Jurkat, Clone E6-1 (cell line): ENCODE measurements at regions not wholly inside any gene's neighbourhood (a gene's known extent, or its start where the extent isn't known, plus 50 kb on each side); places are given as distances from the start of the nearest gene placed in this dataset.

Experiments used
- DNase-seq: peaks from one replicate; pipeline ENCODE4 v3.0.0-alpha.2; 2011; ENCODE audit warnings: low read depth, low spot score
- H3K4me3 ChIP-seq: 2 replicates; pipeline ENCODE4 v1.5.1; 2011; ENCODE audit warnings: mild to moderate bottlenecking, low read length, control low read depth, moderate library complexity

DNA sequence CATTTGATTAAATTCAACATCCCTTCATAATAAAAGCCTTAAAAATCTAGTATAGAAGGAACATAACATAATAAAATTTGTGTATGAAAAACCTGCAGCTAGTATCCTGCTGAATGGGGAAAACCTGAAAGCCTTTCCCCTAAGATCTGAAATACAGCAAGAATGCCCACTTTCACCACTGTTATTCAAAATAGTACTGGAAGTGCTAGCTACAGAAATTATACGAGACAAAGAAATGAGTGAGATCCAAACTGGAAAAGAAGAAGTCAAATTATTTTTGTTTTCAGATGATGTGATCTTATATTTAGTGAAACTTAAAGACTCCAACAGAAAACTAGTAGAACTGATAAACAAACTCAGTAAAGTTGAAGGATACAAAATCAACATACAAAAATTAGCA lies 152.9 kb downstream of the RTL3 start:
- DNase-seq: no peak

DNA sequence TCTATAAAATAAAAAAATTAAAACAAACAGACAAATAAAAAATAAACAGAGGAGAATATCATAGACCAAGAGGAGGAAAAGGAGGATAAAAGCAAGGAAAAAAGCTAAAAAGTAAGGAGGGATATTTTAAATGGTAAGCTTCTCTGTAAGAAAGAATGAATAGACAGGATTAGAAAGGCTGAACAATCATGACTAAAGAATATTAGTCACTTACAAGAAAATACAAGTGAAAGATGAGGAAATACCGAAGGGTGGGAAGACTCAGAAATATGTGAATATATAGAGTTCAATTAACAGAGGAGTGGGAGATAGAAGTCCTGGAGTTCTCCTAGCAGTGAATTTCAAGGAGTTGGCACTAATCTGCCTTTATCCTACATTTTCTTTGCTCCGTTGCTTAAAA lies 162.6 kb downstream of the RTL3 start:
- no peak overlapping the region for H3K4me3 ChIP-seq
- no peak for DNase-seq

More for the DNA sequence above, 152.9 kb downstream of the RTL3 start:
- no peak overlapping the region for H3K4me3 ChIP-seq

DNA sequence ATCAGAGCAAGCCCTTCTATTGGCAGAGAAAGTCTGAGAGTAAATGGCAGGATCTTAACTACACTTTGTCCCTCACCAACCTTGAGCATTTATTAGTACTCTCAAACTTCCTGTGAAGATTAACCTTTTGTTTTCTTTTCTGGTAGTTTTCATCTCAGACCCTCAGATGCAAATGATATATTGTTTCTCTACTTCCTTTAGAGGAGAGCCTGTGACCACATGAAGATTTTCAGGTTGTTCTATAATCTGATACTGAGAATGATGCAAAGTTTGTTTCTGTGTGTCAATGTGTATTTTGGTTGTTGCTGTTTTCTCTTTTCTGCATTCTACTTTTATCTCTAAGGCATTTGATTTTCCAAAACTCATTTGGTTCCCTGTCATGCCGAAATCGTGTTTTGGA lies 165.8 kb upstream of the CYSLTR1 start:
- DNase-seq: no peak
- H3K4me3 ChIP-seq: no peak overlapping the region

GRCh38 chrX:78476701-78477100 lies 149.3 kb upstream of the CYSLTR1 start:
- no peak overlapping the region for H3K4me3 ChIP-seq
- DNase-seq: no peak

GRCh38 chrX:78456909-78457308 lies 129.5 kb upstream of the CYSLTR1 start:
- DNase-seq: no peak
- H3K4me3 ChIP-seq: no peak overlapping the region

- H3K4me3 ChIP-seq: no peak overlapping the region
- DNase-seq: no peak
These were observed 128.5 kb upstream of the CYSLTR1 start for GRCh38 chrX:78455901-78456300.

DNA sequence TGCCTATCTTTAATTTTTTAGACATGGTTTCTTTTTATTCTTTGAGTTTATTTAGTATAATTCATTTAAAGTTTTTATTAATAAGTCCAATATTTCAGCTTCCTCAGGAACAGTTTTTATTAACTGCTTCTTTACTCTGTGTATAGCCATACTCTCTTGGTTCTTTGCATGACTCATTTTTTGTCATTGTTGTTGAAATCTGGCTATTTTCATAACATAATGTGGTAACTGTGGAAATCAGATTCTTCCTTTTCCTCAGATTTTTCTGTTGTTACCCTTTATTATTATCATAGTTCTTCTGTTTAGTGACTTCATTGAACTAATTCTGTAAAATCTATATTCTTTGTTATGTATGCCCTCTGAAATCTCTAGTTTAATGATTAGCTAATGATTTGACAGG lies 124.9 kb upstream of the CYSLTR1 start:
- DNase-seq: no peak
- H3K4me3 ChIP-seq: no peak overlapping the region

DNA sequence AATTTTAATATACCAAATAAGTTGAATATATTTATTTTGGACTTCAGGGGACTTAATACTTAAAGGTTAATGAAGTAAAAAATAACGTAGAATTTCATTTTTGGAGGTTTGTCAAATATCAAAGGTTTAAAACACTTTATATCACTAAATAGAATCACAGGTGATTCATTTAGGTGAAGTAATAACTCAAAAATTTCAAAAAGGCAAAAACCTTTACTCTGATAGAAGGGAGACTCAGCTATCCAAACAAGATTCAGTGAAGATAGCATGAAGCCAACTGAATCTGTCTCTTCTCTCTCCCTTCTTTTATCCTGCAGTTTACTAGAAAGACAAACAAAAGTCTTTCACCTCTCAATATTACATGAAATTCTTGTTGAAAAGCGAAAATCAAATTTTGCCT lies 110.2 kb upstream of the CYSLTR1 start:
- DNase-seq: no peak
- no peak overlapping the region for H3K4me3 ChIP-seq

DNA sequence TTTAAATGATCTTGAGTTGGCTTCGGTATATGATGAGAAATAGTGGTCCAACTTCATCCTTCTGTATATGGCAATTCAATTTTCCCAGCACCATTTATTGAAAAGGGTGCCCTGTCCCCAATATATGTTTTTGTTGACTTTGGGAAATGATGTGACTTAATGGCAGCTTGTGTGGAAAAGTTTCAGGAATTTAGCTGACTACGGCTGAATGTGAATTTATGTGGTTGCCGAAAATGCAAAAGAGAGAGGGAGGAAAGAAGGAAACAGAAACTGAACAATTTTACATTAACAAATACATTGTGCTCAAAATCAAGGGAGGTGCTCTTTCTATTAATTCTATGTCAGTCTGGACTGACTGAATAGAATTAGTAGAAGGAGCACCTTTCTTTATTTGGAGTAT lies 101.8 kb upstream of the CYSLTR1 start:
- H3K4me3 ChIP-seq: no peak overlapping the region
- DNase-seq: no peak

DNA sequence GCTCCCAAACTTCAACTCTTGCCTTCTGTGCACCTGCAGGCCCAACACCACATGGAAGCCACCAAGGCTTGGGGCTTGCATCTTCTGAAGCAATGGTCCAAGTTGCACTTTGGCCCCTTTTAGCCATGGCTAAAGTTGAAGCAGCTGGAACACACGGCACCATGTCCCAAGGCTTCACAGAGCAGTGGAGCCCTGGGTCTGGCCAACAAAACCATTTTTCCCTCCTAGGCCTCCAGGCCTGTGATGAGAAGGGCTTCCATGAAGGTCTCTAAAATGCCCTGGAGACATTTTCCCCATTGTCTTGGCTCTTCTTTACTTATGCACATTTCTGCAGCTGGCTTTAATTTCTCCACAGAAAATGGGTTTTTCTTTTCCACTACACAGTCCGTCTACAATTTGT lies 61.3 kb upstream of the CYSLTR1 start:
- no peak overlapping the region for H3K4me3 ChIP-seq
- DNase-seq: no peak

DNA sequence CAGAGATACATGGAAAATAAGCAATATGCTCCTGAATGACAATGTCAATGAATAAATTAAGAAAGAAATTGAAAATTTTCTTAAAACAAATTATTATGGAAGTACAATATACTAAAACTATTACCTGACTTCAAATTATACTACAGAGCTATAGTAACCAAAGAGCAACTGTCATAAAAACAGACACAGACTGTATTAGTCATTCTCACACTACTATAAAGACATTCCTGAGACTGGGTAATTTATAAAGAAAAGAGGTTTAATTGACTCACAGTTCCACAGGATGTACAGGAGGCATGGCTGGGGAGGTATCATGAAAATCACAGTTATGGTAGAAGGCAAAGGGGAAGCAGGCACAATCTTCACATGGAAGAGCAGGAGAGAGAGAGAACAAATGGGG lies 60.0 kb upstream of the CYSLTR1 start:
- DNase-seq: no peak
- H3K4me3 ChIP-seq: no peak overlapping the region

DNA sequence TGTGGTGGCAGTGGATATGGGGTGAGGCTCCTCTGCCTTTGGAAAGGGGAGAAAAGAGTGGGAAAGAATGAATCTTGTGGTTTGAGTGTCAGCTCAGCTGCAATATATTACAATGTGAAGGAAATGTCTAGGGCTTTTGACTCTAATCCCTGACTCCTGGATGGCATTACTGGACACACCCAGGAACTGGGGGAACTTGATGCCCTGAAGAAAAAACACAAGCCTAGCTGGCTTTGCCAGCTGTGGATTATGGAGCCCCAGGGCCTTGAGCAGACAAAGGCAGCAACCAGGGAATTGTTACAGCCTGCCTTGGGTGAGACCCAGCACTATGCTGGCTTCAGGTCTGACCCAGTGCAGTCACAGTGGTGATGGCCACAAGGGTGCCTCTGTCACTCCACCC lies 57.1 kb upstream of the CYSLTR1 start:
- no peak for DNase-seq
- no peak overlapping the region for H3K4me3 ChIP-seq

GRCh38 chrX:78383594-78383993 lies 56.2 kb upstream of the CYSLTR1 start:
- no peak for DNase-seq
- no peak overlapping the region for H3K4me3 ChIP-seq

- no peak for DNase-seq
These were observed 51.2 kb upstream of the CYSLTR1 start for GRCh38 chrX:78378476-78379115.

More at GRCh38 chrX:78378476-78379115, 51.2 kb upstream of the CYSLTR1 start:
- H3K4me3 ChIP-seq: no peak overlapping the region
